ENCODE measurements at regions not wholly inside any gene's neighbourhood (a gene's known extent, or its start where the extent isn't known, plus 50 kb on each side); places are given as distances from the start of the nearest gene placed in this dataset.

DNA sequence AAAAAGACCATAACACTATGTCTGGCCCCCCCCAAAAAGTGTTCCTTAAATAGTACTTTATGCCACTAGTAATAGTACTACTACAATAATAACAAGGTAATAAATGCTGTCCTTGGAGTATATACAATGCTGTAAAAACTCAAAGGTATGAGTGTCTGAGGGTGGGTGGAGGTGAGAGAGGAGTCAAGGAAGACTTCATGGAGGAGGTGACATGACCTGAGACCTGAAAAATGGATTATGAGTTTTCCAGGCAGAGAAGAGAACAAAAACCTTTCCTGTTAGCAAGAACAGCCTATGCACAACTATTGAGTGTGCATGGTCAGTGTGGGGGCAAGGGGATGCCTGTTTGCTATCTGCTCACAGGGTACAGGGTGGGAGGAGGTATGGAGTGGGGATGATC, 290.2 kb upstream of the USP24 start:
- TF ChIP-seq POLR2AphosphoS5 (IDR thresholded peaks at IDR 0.05) (no peak), POLR2A (IDR thresholded peaks at IDR 0.05) (no peak)
- TF ChIP-seq, protein P1, sequence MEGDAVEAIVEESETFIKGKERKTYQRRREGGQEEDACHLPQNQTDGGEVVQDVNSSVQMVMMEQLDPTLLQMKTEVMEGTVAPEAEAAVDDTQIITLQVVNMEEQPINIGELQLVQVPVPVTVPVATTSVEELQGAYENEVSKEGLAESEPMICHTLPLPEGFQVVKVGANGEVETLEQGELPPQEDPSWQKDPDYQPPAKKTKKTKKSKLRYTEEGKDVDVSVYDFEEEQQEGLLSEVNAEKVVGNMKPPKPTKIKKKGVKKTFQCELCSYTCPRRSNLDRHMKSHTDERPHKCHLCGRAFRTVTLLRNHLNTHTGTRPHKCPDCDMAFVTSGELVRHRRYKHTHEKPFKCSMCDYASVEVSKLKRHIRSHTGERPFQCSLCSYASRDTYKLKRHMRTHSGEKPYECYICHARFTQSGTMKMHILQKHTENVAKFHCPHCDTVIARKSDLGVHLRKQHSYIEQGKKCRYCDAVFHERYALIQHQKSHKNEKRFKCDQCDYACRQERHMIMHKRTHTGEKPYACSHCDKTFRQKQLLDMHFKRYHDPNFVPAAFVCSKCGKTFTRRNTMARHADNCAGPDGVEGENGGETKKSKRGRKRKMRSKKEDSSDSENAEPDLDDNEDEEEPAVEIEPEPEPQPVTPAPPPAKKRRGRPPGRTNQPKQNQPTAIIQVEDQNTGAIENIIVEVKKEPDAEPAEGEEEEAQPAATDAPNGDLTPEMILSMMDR (IDR thresholded peaks at IDR 0.05 in 8 of 11, conservative IDR thresholded peaks at IDR 0.05 in 3 of 11) = no peak
